Vagina (tissue), 2 donors: ENCODE measurements at regions not wholly inside any gene's neighbourhood (a gene's known extent, or its start where the extent isn't known, plus 50 kb on each side); places are given as distances from the start of the nearest gene placed in this dataset.
A peak's percentile ranks its signal among the peaks of the same experiment; 100 is the strongest.

Experiments
- DNase-seq, 2 donors: peaks; one replicate each; pipeline ENCODE4 v3.0.0-alpha.2; 2017; ENCODE audit errors: extremely low spot score in 2 of 2
- H3K27ac ChIP-seq: fragments of 200-600 bp; sonication (generic); one replicate; pipeline ENCODE4 v1.5.1; 2019
- H3K27me3 ChIP-seq: fragments of 200-600 bp; sonication (generic); one replicate; pipeline ENCODE4 v1.5.1; 2019
- H3K36me3 ChIP-seq, 2 donors: fragments of 200-600 bp; sonication (generic); one replicate each; pipeline ENCODE4 v1.5.1; 2017 to 2019
- H3K4me1 ChIP-seq: fragments of 200-600 bp; sonication (generic); one replicate; pipeline ENCODE4 v1.5.1; 2019
- H3K4me3 ChIP-seq, 2 donors: fragments of 200-600 bp; sonication (generic); 1 replicate in 1 of 2; 2 replicates in 1 of 2; pipeline ENCODE4 v1.5.1; 2016 to 2019
- H3K9me3 ChIP-seq: fragments of 200-600 bp; sonication (generic); one replicate; pipeline ENCODE4 v1.5.1; 2019
- POLR2A ChIP-seq, 2 donors: fragments of 450-650 bp; IDR thresholded peaks; one replicate each; pipeline ENCODE4 v1.6.1; 2017; ENCODE audit warnings: antibody characterized with exemption in 2 of 2, mild to moderate bottlenecking in 2 of 2, moderate library complexity in 2 of 2
- POLR2AphosphoS5 ChIP-seq, 2 donors: sonication (generic); formaldehyde crosslinking; IDR thresholded peaks; one replicate each; pipeline ENCODE4 v1.9.0; 2017; ENCODE audit warnings: antibody characterized with exemption in 2 of 2, mild to moderate bottlenecking in 2 of 2, low read depth in 1 of 2; ENCODE audit not compliant: insufficient read depth in 1 of 2
- intact Hi-C: fragments of 100-400 bp; cut with DNase I; formaldehyde crosslinking; loops from one replicate; pipeline ENCODE4 v1.15.1; 2023
- TF ChIP-seq, protein P1 (sequence below), 3 experiments: fragments of 450-650 bp in 2 of 3; fragments of 200-600 bp in 1 of 3; sonication (generic) in 1 of 3; IDR thresholded peaks; one replicate each; pipeline ENCODE4 v1.5.1; 2017 to 2019; ENCODE audit warnings: antibody characterized with exemption in 3 of 3, mild to moderate bottlenecking in 2 of 3, moderate library complexity in 2 of 3

DNA sequence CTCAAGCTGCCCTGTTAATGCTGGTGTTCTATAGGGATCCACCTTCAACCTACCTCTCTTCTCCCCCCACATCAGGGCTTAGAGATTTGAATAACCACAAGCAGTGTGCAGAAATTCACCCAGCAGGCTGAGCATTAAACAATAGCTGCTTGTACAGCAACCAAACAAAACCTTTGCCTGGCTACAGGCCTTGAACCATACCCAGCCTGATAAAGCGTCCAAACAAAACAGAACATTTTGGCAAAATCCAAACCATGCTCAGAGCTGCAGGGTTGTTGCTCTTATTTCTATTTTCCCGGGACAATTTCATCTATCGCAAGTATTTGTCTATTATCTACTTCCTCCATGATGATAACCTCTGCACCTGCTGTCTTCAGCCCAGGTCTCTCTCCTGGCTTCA, 142.3 kb downstream of the UNC5CL start:
- Histone ChIP-seq H3K4me1 (no peaks in the 10 kb centered on the region), H3K9me3 (no peaks in the 10 kb centered on the region), H3K36me3 (no peaks in the 10 kb centered on the region), H3K27me3 (no peaks in the 10 kb centered on the region), H3K4me3 (no peak overlapping the region), H3K27ac (no peak overlapping the region)
- intact Hi-C loops = no loop called here
- DNase-seq = no peak
- TF ChIP-seq POLR2A (IDR thresholded peaks at IDR 0.05) (no peak), POLR2AphosphoS5 (IDR thresholded peaks at IDR 0.05; ENCODE audit: insufficient read depth in 1 of 2, low read depth in 1 of 2) (no peak)
- TF ChIP-seq, protein P1, sequence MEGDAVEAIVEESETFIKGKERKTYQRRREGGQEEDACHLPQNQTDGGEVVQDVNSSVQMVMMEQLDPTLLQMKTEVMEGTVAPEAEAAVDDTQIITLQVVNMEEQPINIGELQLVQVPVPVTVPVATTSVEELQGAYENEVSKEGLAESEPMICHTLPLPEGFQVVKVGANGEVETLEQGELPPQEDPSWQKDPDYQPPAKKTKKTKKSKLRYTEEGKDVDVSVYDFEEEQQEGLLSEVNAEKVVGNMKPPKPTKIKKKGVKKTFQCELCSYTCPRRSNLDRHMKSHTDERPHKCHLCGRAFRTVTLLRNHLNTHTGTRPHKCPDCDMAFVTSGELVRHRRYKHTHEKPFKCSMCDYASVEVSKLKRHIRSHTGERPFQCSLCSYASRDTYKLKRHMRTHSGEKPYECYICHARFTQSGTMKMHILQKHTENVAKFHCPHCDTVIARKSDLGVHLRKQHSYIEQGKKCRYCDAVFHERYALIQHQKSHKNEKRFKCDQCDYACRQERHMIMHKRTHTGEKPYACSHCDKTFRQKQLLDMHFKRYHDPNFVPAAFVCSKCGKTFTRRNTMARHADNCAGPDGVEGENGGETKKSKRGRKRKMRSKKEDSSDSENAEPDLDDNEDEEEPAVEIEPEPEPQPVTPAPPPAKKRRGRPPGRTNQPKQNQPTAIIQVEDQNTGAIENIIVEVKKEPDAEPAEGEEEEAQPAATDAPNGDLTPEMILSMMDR (IDR thresholded peaks at IDR 0.05) = no peak

DNA sequence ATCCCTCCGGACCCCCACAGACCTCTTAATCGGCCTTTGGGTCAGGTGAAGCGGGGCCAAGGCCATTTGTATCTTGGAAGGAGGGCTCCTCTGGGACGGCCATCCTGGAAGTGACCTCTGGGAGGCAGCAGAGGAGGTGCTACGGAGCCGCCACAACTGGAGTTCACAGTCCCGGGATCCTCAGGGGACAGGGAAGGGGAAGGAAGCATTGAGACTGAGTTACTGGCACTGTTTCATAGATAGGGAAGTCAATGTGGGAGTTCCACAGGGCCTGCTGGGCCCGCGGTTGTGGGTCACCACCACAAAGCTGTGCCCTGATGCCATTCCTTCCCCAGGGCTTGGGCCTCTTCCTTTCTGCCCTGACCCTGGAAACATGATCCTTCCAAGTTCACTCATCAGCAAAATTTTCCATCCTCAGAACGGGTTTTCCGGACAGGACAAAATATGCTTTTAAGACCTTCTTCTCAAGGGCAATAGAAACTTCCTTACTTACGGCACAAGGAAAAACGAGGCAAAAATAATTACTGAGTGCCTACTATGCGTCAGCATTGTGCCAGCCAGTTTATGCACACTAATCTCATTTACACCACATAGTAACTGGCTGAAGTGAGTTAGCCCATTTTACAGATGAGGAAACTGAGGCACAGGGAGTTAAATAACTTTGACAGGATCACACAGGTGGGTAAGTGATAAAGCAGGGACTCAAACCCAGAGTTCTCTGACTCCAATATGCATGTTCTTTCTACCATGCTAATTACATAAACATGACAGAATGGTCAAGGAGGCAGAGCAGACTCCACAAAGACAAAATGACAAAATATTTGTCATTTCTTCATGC, 143.8 kb downstream of the UNC5CL start:
- TF ChIP-seq, protein P1 (IDR thresholded peaks at IDR 0.05) = no peak
- TF ChIP-seq POLR2AphosphoS5 (IDR thresholded peaks at IDR 0.05; ENCODE audit: insufficient read depth in 1 of 2, low read depth in 1 of 2) = peak; percentile 46 to 48
- DNase-seq = no peak
- Histone ChIP-seq H3K4me3 (no peak overlapping the region), H3K36me3 (no peaks in the 10 kb centered on the region), H3K4me1 (no peaks in the 10 kb centered on the region), H3K27me3 (no peaks in the 10 kb centered on the region), H3K27ac (no peak overlapping the region), H3K9me3 (no peaks in the 10 kb centered on the region)
- intact Hi-C loops = no loop called here

DNA sequence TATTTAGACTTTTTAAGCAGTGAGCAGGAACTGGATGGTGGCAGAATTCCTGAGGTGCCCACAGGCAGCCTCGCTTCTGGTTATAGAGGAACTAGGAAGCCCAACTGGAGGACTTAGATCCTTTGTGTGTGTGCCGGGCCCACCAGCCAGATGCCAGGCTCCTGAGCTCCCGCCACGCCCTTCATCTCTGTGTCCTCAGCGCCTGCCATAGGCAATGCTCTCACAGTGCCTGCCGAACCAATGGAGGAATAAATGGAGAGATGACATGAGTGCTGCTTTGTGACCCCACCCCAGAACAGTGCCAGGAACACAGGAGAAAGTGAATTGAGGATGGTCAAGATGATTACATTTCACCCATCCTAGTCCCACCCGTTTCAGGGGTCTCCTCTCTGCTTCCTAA, 146.0 kb downstream of the UNC5CL start:
- Histone ChIP-seq H3K4me3 (no peak overlapping the region), H3K9me3 (no peaks in the 10 kb centered on the region), H3K4me1 (no peaks in the 10 kb centered on the region), H3K27me3 (no peaks in the 10 kb centered on the region), H3K27ac (no peak overlapping the region), H3K36me3 (no peaks in the 10 kb centered on the region)
- TF ChIP-seq POLR2AphosphoS5 (IDR thresholded peaks at IDR 0.05; ENCODE audit: insufficient read depth in 1 of 2, low read depth in 1 of 2) = no peak
- TF ChIP-seq, protein P1 (IDR thresholded peaks at IDR 0.05) = no peak
- no peak for TF ChIP-seq POLR2A (IDR thresholded peaks at IDR 0.05)
- no peak for DNase-seq
- intact Hi-C loops = no loop called here

DNA sequence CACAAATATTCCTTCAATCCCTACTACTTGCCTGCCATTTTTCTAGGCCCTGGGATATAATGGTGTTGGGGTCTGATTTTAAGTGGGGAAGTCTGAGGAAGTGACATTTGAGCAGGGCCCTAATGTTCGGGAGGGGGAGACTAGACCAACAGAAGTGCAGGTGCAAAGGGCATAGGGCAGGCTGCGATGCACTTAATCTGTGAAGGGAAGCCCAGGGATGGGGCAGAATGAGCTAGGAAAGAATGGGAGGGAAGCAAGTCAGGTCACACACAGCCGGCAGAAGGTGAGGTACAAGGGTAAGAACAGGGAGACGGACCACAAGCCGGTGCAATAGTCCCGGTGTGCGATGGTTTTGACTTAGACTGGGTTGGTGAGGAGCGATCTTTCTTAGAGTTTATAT, 146.8 kb downstream of the UNC5CL start:
- TF ChIP-seq, protein P1 (IDR thresholded peaks at IDR 0.05) = no peak
- TF ChIP-seq POLR2AphosphoS5 (IDR thresholded peaks at IDR 0.05; ENCODE audit: insufficient read depth in 1 of 2, low read depth in 1 of 2) = no peak
- TF ChIP-seq POLR2A (IDR thresholded peaks at IDR 0.05) = no peak
- Histone ChIP-seq H3K27me3 (no peaks in the 10 kb centered on the region), H3K4me3 (no peak overlapping the region), H3K9me3 (no peaks in the 10 kb centered on the region), H3K4me1 (no peaks in the 10 kb centered on the region), H3K36me3 (no peaks in the 10 kb centered on the region), H3K27ac (no peak overlapping the region)
- intact Hi-C loops = no loop called here
- DNase-seq = no peak

DNA sequence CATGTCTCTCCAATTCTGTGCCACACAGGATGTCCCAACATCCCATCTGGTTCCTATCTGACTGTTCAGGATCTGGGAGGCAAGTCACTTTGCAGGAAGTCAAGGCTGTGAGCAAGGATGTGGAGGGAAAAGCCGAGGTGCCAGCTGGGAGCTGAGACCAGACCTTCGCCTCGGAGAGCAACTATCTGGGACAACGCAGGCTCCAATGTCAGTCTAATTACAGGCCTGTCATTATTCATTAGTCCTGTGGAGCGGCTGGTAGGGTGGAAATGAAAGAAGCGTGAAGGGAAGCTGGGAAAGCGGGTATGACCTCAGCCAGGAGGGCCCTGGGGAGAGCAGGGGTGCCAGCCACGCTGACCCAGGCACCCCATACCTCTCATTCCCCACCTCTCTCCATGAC, 147.3 kb downstream of the UNC5CL start:
- TF ChIP-seq POLR2AphosphoS5 (IDR thresholded peaks at IDR 0.05; ENCODE audit: insufficient read depth in 1 of 2, low read depth in 1 of 2) = no peak
- TF ChIP-seq POLR2A (IDR thresholded peaks at IDR 0.05) = no peak
- TF ChIP-seq, protein P1 (IDR thresholded peaks at IDR 0.05) = no peak
- Histone ChIP-seq H3K4me1 (no peaks in the 10 kb centered on the region), H3K27me3 (no peaks in the 10 kb centered on the region), H3K9me3 (no peaks in the 10 kb centered on the region), H3K27ac (no peak overlapping the region), H3K36me3 (no peaks in the 10 kb centered on the region), H3K4me3 (no peak overlapping the region)
- intact Hi-C loops = no loop called here
- DNase-seq = no peak
